ENCODE measurements at regions not wholly inside any gene's neighbourhood (a gene's known extent, or its start where the extent isn't known, plus 50 kb on each side); places are given as distances from the start of the nearest gene placed in this dataset.
"Not testable (repeated sequence)": the region's sequence is repeated elsewhere in the genome, so short reads cannot be mapped to it uniquely, and the experiment has no call there.

GRCh38 chr4:31125496-31125895, 405.3 kb downstream of the PCDH7 start:
- no peak for DNase-seq

- no peak for DNase-seq
Observed at GRCh38 chr4:31126881-31127398, 406.8 kb downstream of the PCDH7 start.

- no peak for DNase-seq
Observed at GRCh38 chr4:31130930-31131329, 410.8 kb downstream of the PCDH7 start.

GRCh38 chr4:31134720-31135119, 414.6 kb downstream of the PCDH7 start:
- no peak for DNase-seq

GRCh38 chr4:31139767-31140166, 419.6 kb downstream of the PCDH7 start:
- no peak for DNase-seq

- DNase-seq, result no peak
Observed at GRCh38 chr4:31141095-31141831, 421.1 kb downstream of the PCDH7 start.

GRCh38 chr4:31141832-31142142, 421.6 kb downstream of the PCDH7 start:
- no peak for DNase-seq

GRCh38 chr4:31146366-31146765, 426.2 kb downstream of the PCDH7 start:
- DNase-seq, result no peak

GRCh38 chr4:31148990-31149389, 428.8 kb downstream of the PCDH7 start:
- no peak for DNase-seq

- no peak for DNase-seq
Observed at GRCh38 chr4:31156221-31156620, 436.1 kb downstream of the PCDH7 start.

- DNase-seq, result no peak
Observed at GRCh38 chr4:31160146-31160545, 440.0 kb downstream of the PCDH7 start.

GRCh38 chr4:31169846-31170245, 449.7 kb downstream of the PCDH7 start:
- DNase-seq, result no peak

- DNase-seq, result no peak
Observed at GRCh38 chr4:31171362-31171761, 451.2 kb downstream of the PCDH7 start.

GRCh38 chr4:31175242-31175910, 455.2 kb downstream of the PCDH7 start:
- DNase-seq, result no peak

- DNase-seq, result no peak
Observed at GRCh38 chr4:31183256-31183655, 463.1 kb downstream of the PCDH7 start.

GRCh38 chr4:31185014-31185585, 464.9 kb downstream of the PCDH7 start:
- no peak for DNase-seq

GRCh38 chr4:31187979-31188378, 467.8 kb downstream of the PCDH7 start:
- DNase-seq, result no peak

- DNase-seq, result no peak
Observed at GRCh38 chr4:31189938-31190337, 469.8 kb downstream of the PCDH7 start.

GRCh38 chr4:31190671-31191070, 470.5 kb downstream of the PCDH7 start:
- DNase-seq, result no peak

GRCh38 chr4:31192341-31192740, 472.2 kb downstream of the PCDH7 start:
- DNase-seq, result no peak

GRCh38 chr4:31193521-31193920, 473.4 kb downstream of the PCDH7 start:
- DNase-seq, result peak; percentile 75

GRCh38 chr4:31194823-31195222, 474.7 kb downstream of the PCDH7 start:
- peak; percentile 41 for DNase-seq

GRCh38 chr4:31199644-31200043, 479.5 kb downstream of the PCDH7 start:
- DNase-seq, result no peak

- DNase-seq, result not testable (repeated sequence)
Observed at GRCh38 chr4:31202054-31202453, 481.9 kb downstream of the PCDH7 start.
